RWPE1 (cell line): ENCODE measurements at regions not wholly inside any gene's neighbourhood (a gene's known extent, or its start where the extent isn't known, plus 50 kb on each side); places are given as distances from the start of the nearest gene placed in this dataset.

Source experiments
- CTCF ChIA-PET: fragments of 350-600 bp; sonication (Branson Sonifier 250); formaldehyde crosslinking; extraction: SDS; loops from one replicate; lab custom pipeline; 2021; lab: Yijun Ruan, JAX
- POLR2A ChIA-PET: fragments of 400-600 bp; formaldehyde crosslinking; extraction: SDS; loops from one replicate; lab custom pipeline; 2020; ENCODE audit warnings: antibody characterized with exemption; ENCODE audit not compliant: low non-redundant PET; lab: Yijun Ruan, JAX
- DNase-seq: peaks from one replicate; pipeline ENCODE4 v3.0.0; 2012; ENCODE audit warnings: low spot score
- H3K27ac ChIP-seq: fragments of 450-650 bp; 2 replicates; pipeline ENCODE4 v1.5.1; 2017
- TF ChIP-seq, protein P1 (sequence below): fragments of 450-650 bp; conservative IDR thresholded peaks from 2 replicates; pipeline ENCODE4 v1.5.1; 2017; ENCODE audit warnings: low read depth, mild to moderate bottlenecking

DNA sequence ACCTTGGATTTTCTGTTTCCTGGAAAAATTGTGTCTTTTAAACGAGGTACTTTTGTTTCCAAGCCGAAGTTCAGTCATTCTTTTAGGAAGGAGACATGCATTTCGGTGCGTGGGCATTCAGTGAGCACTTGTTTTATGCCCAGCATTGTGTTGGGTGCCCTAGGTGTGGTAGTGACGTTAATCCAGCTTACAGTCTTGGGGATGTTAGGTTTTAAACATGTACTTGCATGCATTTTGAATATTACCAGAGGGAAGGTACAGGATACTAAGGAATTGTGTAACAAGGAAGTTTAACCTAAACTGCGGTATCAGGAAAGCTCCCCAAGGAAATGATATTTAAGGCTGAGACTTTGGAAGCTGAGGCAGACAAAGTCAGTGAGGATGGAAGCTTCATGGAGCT is 66.3 kb downstream of the ARHGAP35 start:
- DNase-seq, result peak; percentile 72
- POLR2A ChIA-PET, result interaction anchor here (0.6 kb wide), 1 partner anchor 29 kb away, joined by 5 read pairs; no protein-coding TSS in a partner anchor
- TF ChIP-seq, protein P1, sequence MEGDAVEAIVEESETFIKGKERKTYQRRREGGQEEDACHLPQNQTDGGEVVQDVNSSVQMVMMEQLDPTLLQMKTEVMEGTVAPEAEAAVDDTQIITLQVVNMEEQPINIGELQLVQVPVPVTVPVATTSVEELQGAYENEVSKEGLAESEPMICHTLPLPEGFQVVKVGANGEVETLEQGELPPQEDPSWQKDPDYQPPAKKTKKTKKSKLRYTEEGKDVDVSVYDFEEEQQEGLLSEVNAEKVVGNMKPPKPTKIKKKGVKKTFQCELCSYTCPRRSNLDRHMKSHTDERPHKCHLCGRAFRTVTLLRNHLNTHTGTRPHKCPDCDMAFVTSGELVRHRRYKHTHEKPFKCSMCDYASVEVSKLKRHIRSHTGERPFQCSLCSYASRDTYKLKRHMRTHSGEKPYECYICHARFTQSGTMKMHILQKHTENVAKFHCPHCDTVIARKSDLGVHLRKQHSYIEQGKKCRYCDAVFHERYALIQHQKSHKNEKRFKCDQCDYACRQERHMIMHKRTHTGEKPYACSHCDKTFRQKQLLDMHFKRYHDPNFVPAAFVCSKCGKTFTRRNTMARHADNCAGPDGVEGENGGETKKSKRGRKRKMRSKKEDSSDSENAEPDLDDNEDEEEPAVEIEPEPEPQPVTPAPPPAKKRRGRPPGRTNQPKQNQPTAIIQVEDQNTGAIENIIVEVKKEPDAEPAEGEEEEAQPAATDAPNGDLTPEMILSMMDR, result no peak
- H3K27ac ChIP-seq, result no peak overlapping the region
- CTCF ChIA-PET, result interaction anchor here (0.6 to 0.8 kb wide), 2 partner anchors 59 to 357 kb away, joined by 3 to 4 read pairs; no protein-coding TSS in a partner anchor

DNA sequence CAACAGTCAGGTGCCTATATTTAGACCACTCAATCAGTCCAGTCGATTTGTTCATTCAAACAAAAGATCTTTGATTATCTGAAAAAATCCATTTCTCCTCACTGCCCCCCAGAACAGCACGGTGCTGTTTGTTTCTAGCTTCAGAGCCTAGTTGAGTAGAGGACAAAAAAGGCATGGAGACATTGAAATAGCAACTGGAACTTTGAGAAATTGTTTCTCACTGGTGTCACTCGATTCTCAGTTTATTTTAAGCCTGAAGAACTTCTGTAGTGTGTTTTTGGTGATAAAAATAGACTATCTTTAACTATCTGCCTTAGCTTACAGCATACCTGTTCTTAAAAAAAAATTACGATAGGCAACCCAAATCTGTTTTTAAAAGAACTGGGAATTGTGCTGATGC is 67.1 kb downstream of the ARHGAP35 start:
- H3K27ac ChIP-seq, result no peak overlapping the region
- ChIA-PET POLR2A (no interaction called here), CTCF (no interaction called here)
- DNase-seq, result no peak
- TF ChIP-seq, protein P1, result no peak

DNA sequence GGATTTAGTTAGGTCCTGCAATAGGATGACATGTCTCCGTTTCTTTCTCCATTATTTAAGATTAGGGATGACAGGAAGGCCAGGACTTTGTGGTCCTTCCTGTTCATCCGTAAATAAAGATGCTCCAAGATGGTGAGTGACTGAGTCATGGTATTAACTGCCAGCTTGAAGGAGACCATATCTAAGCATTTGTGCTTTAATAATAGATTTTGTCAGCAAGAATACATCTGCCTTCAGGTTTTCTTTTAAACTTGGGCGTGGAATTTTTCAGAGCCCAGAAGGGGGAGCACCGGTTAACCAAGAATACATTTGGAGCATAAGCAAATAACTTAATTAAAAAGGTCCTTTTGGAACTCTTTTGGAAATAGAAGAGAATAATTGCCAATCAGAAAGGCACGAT is 68.2 kb downstream of the ARHGAP35 start:
- POLR2A ChIA-PET, result no interaction called here
- CTCF ChIA-PET, result interaction anchor here (0.6 kb wide), 3 partner anchors 16 to 582 kb away, joined by 3 to 6 read pairs (median 3); partner anchors contain the start of gene PPP5C
- H3K27ac ChIP-seq, result peak overlapping the region; percentile 45; the same call in 1 of the 2 replicates
- TF ChIP-seq, protein P1, result no peak
- no peak for DNase-seq

DNA sequence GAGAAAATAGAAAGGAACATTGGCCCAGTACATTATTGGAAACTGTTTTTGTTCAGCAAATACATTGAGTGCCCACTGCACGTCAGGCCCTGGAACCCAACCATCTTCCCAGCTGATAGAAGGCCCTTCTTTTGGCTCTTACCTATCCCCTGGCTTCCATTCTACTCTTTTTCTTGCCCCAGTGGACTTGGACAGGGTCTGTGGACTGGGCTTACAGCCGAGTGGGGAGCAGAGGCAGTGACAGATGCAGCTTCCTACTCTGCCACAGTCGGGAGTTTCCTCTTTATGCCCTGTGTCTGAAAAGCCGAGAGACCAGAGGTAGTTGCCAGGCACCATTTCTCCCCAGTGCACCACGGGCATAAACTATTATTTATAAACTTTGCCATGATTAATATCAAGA is 70.4 kb downstream of the ARHGAP35 start:
- CTCF ChIA-PET, result no interaction called here
- POLR2A ChIA-PET, result no interaction called here
- no peak for DNase-seq
- no peak overlapping the region for H3K27ac ChIP-seq
- TF ChIP-seq, protein P1, result no peak

DNA sequence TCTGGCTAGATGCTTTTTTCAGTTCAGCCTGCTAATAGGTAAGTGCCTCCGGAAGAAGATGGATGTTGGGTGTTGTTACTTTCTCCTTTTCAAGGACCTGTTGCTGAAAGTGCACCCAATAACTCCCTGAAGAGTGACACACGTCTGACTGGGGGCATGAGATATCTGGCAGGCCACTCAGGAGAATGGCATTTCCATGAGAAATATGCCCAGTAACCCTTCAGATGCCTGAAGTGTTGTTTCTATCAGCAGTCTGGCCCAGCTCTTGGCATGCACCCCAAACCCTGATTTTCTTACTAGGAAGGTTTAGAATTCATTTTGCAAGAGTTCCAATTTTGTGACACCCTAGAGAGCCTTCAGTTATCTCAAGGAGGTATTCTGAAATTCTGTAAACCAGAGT is 71.5 kb downstream of the ARHGAP35 start:
- POLR2A ChIA-PET, result no interaction called here
- CTCF ChIA-PET, result interaction anchor here (0.9 kb wide), 1 partner anchor 58 kb away, joined by 6 read pairs; no protein-coding TSS in a partner anchor
- H3K27ac ChIP-seq, result peak overlapping the region; percentile 50
- DNase-seq, result peak; percentile 58
- TF ChIP-seq, protein P1, result no peak

DNA sequence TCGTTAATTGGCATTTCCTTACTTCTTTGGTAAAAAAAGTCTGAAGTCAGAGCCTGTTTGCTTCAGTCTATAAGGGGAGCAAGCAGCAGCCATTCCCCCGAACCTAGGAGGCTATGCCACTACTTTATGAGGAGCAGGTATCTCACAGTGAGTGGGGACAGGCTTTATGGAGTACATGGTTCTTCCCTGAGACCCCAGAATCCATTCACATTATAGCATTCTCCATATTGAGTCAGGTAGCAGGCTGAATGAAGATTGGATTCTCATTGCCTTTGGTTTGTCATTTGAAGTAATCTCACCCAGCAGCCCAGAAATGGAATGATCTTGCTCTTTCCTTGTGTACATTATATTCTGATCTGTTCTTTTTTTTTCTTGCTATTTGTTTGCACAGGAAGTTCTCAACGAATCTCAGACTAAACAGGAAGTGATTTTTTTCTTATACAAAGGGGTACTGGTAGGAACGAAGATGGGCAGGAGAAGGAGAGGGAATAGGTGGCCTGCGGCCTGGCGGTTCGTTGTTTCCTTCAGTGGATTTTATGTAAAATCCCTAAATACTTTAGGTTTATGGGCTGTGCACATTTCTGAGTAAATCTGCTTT is 74.4 kb downstream of the ARHGAP35 start:
- ChIA-PET POLR2A (no interaction called here), CTCF (no interaction called here)
- DNase-seq, result no peak
- no peak overlapping the region for H3K27ac ChIP-seq
- TF ChIP-seq, protein P1, result no peak
